ENCODE measurements at regions not wholly inside any gene's neighbourhood (a gene's known extent, or its start where the extent isn't known, plus 50 kb on each side); places are given as distances from the start of the nearest gene placed in this dataset.

DNA sequence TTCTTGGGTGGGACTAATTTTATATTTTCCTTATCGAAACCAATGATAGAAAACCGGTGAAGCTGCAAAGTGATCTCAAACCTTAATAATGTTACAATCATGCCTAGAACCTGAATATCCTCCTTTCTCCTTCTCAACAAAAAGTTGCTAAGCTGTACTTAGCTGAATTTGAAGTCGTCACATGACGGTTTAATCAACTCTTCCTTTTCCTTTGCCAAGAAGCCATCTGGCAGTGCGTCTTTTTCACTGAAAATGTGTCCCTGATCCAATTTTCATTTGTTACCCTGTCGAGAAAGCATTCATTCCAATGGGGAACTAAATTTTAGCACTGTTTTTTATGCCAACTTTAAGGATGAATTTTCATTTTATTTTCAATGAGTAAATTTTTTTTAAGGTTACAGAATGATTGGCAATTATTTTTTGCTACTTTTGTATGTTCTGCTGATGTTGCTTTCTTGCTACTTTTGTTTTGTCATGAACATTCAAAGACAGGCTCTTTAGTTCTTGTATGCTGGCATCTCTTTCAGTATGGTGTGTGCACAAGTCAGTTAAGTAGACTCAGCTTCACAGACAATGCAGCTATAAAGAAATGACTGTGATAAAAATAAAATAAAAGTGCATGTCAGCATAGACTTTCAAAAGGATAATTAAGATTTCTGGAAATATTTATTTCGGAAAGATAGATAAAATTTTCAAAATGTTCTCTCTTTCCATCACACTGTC lies 980.0 kb downstream of the DNAJB9 start:
- ATAC-seq, result no peak
- Histone ChIP-seq H3K27ac (ENCODE audit: control insufficient read depth, insufficient read depth) (no peak overlapping the region), H4K20me1 (ENCODE audit: control insufficient read depth, insufficient read depth) (no peaks in the 10 kb centered on the region), H3K79me2 (ENCODE audit: control insufficient read depth, insufficient read depth, low read length) (no peaks in the 10 kb centered on the region), H3K27me3 (replicated peaks in 1 of 2; ENCODE audit: control insufficient read depth in 2 of 2, insufficient read depth in 2 of 2, low read length in 1 of 2) (no peaks in the 10 kb centered on the region), H3K36me3 (ENCODE audit: control insufficient read depth in 2 of 2, insufficient read depth in 2 of 2, low read length in 1 of 2) (no peaks in the 10 kb centered on the region), H3K9ac (ENCODE audit: control insufficient read depth, insufficient read depth, low read length) (no peak overlapping the region), H3K9me3 (replicated peaks; ENCODE audit: control insufficient read depth, insufficient read depth, low read length) (no peaks in the 10 kb centered on the region), H3K4me1 (ENCODE audit: control insufficient read depth, insufficient read depth, low read length) (no peaks in the 10 kb centered on the region), H2AFZ (ENCODE audit: control insufficient read depth, low read depth, low read length) (no peak overlapping the region), H3K4me3 (no peak overlapping the region), H3K4me2 (ENCODE audit: control insufficient read depth, insufficient read depth) (no peak overlapping the region)
- CTCF ChIA-PET, result no interaction called here
- in situ Hi-C loops (cut with MboI), result no loop called here
- no peak for DNase-seq (ENCODE audit: low read depth, low spot score)
- SMC1A ChIA-PET (ENCODE audit: uncharacterized antibody, unreplicated experiment), result interaction anchor here (0.8 to 2.1 kb wide), 2 partner anchors 70 to 120 kb away, joined by 3 to 5 read pairs; no protein-coding TSS in a partner anchor
- TF ChIP-seq RUNX3 (IDR thresholded peaks at IDR 0.05; ENCODE audit: low read length) (no peak), SREBF1 (IDR thresholded peaks at IDR 0.05; ENCODE audit: low read length) (no peak), RELA (IDR thresholded peaks at IDR 0.05; ENCODE audit: borderline replicate concordance, partially characterized antibody) (no peak), IKZF2 (IDR thresholded peaks at IDR 0.05) (no peak), JUNB (IDR thresholded peaks at IDR 0.05) (no peak), SREBF2 (IDR thresholded peaks at IDR 0.05; ENCODE audit: low read length) (no peak), SRF (IDR thresholded peaks at IDR 0.05; ENCODE audit: low read depth in 2 of 2, low read length in 2 of 2) (no peak), KAT2A (conservative IDR thresholded peaks at IDR 0.05; ENCODE audit: control insufficient read depth, low read depth, low read length) (no peak)
- TF ChIP-seq, protein P1, sequence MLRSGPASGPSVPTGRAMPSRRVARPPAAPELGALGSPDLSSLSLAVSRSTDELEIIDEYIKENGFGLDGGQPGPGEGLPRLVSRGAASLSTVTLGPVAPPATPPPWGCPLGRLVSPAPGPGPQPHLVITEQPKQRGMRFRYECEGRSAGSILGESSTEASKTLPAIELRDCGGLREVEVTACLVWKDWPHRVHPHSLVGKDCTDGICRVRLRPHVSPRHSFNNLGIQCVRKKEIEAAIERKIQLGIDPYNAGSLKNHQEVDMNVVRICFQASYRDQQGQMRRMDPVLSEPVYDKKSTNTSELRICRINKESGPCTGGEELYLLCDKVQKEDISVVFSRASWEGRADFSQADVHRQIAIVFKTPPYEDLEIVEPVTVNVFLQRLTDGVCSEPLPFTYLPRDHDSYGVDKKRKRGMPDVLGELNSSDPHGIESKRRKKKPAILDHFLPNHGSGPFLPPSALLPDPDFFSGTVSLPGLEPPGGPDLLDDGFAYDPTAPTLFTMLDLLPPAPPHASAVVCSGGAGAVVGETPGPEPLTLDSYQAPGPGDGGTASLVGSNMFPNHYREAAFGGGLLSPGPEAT (IDR thresholded peaks at IDR 0.05; ENCODE audit: low read depth), result no peak
- no TSS peak for BruUV-seq (replicated peaks)
- 30% methylated on average over 7 of the region's 7 CpGs for WGBS (ENCODE audit: insufficient coverage, insufficient replicate concordance, low lambda C conversion rate, missing lambda C conversion rate)
- intact Hi-C loops (cut with micrococcal nuclease; ENCODE audit: unreplicated experiment), result no loop called here
- FAIRE-seq, result no peak
- POLR2A ChIA-PET, result no interaction called here
- RAD21 ChIA-PET (ENCODE audit: unreplicated experiment), result no interaction called here
